Left colon (tissue), 2 donors: ENCODE measurements at regions not wholly inside any gene's neighbourhood (a gene's known extent, or its start where the extent isn't known, plus 50 kb on each side); places are given as distances from the start of the nearest gene placed in this dataset.
A peak's percentile ranks its signal among the peaks of the same experiment; 100 is the strongest.

Experiments used
- ATAC-seq: fragments of 200-7000 bp; cut with Tn5 transposase; one replicate; pipeline ENCODE4 v1.9.1; 2020; ENCODE audit warnings: mild to moderate bottlenecking, moderate library complexity
- DNase-seq, 2 donors: peaks; one replicate each; pipeline ENCODE4 v3.0.0-alpha.2; 2020
- intact Hi-C, 2 donors: fragments of 100-400 bp; cut with DNase I in 1 of 2; cut with micrococcal nuclease in 1 of 2; formaldehyde crosslinking; loops; one replicate each; pipeline versions ENCODE4 v1.11.2 to v1.14.0; 2022; cut with DNase I, micrococcal nuclease
- donor health status: DM: no; HTN: no; CAD: no.
- donor health status: DM: yes; HTN: yes; CAD: no.

- DNase-seq: peak in 1 of 2 donors; percentile 47
- peak; percentile 71 for ATAC-seq
- intact Hi-C loops: no loop called here
Observed at GRCh38 chr2:8090748-8091700, 590.8 kb upstream of the ID2 start.

- ATAC-seq (no peak), DNase-seq (no peak)
- intact Hi-C loops: no loop called here
Observed at GRCh38 chr2:8094526-8094925, 587.3 kb upstream of the ID2 start.

- intact Hi-C loops: no loop called here
- no peak for ATAC-seq
Observed at GRCh38 chr2:8095978-8096377, 585.9 kb upstream of the ID2 start.

GRCh38 chr2:8096484-8096883 lies 585.4 kb upstream of the ID2 start:
- intact Hi-C loops: no loop called here
- DNase-seq: no peak
- ATAC-seq: no peak

More at GRCh38 chr2:8095978-8096377, 585.9 kb upstream of the ID2 start:
- no peak for DNase-seq

- DNase-seq (no peak), ATAC-seq (no peak)
- intact Hi-C loops: no loop called here
Observed at GRCh38 chr2:8098476-8099266, 583.2 kb upstream of the ID2 start.

GRCh38 chr2:8099267-8099582 lies 582.6 kb upstream of the ID2 start:
- DNase-seq (no peak), ATAC-seq (no peak)
- intact Hi-C loops: no loop called here

- ATAC-seq (no peak), DNase-seq (no peak)
- intact Hi-C loops: no loop called here
Observed at GRCh38 chr2:8101614-8102277, 580.1 kb upstream of the ID2 start.

GRCh38 chr2:8102470-8102869 lies 579.4 kb upstream of the ID2 start:
- intact Hi-C loops: no loop called here
- no peak for DNase-seq
- no peak for ATAC-seq

GRCh38 chr2:8103085-8103708 lies 578.7 kb upstream of the ID2 start:
- intact Hi-C loops: no loop called here
- DNase-seq (no peak), ATAC-seq (no peak)

- ATAC-seq (no peak), DNase-seq (no peak)
- intact Hi-C loops: no loop called here
Observed at GRCh38 chr2:8107150-8107549, 574.7 kb upstream of the ID2 start.

GRCh38 chr2:8107621-8108378 lies 574.1 kb upstream of the ID2 start:
- ATAC-seq (no peak), DNase-seq (no peak)
- intact Hi-C loops: no loop called here

GRCh38 chr2:8110716-8111115 lies 571.1 kb upstream of the ID2 start:
- intact Hi-C loops: no loop called here
- DNase-seq (no peak), ATAC-seq (no peak)

GRCh38 chr2:8111193-8111592 lies 570.7 kb upstream of the ID2 start:
- ATAC-seq: no peak
- no peak for DNase-seq
- intact Hi-C loops: no loop called here

- no peak for DNase-seq
- ATAC-seq: no peak
- intact Hi-C loops: no loop called here
Observed at GRCh38 chr2:8115456-8115855, 566.4 kb upstream of the ID2 start.

GRCh38 chr2:8115966-8116365 lies 565.9 kb upstream of the ID2 start:
- intact Hi-C loops: no loop called here

GRCh38 chr2:8116661-8117060 lies 565.2 kb upstream of the ID2 start:
- DNase-seq: peak in 1 of 2 donors; percentile 36
- peak; percentile 20 for ATAC-seq
- intact Hi-C loops: no loop called here

More at GRCh38 chr2:8115966-8116365, 565.9 kb upstream of the ID2 start:
- DNase-seq (no peak), ATAC-seq (no peak)

GRCh38 chr2:8118940-8119781 lies 562.7 kb upstream of the ID2 start:
- peak; percentile 54 for DNase-seq
- peak; percentile 58 for ATAC-seq
- intact Hi-C loops: no loop called here
